Endothelial cell of umbilical vein (primary cell): ENCODE measurements at regions not wholly inside any gene's neighbourhood (a gene's known extent, or its start where the extent isn't known, plus 50 kb on each side); places are given as distances from the start of the nearest gene placed in this dataset.

Experiments
- BruUV-seq: library from RNA; stranded (reverse); fragments of 400-500 nt; replicated peaks from 2 replicates; lab custom pipeline; 2021; lab: Mats Ljungman, UMichigan
- CTCF ChIA-PET: fragments of 300-600, 350-600 bp; sonication (Branson Sonifier 250); formaldehyde crosslinking; loops from one replicate; lab custom pipeline; 2021; ENCODE audit warnings: antibody characterized with exemption, inconsistent platforms; lab: Charles Lee
- POLR2A ChIA-PET: fragments of 300-600, 350-600 bp; sonication (Branson Sonifier 250); formaldehyde crosslinking; loops from one replicate; lab custom pipeline; 2021; ENCODE audit warnings: antibody characterized with exemption, inconsistent platforms; lab: Charles Lee
- DNase-seq: peaks from one replicate; pipeline ENCODE4 v3.0.0-alpha.2; 2011; ENCODE audit warnings: low read depth, low spot score
- FAIRE-seq: peaks from 2 replicates; lab custom pipeline; 2011; peaks lifted over from hg19 to GRCh38; lab: Jason Lieb, UNC
- H2AFZ ChIP-seq: 2 replicates; pipeline ENCODE4 v1.6.0; 2012; ENCODE audit warnings: low read depth, low read length, control low read depth, inconsistent platforms
- H3K27ac ChIP-seq: 2 replicates; pipeline ENCODE4 v1.5.1; 2011; ENCODE audit warnings: low read depth, mild to moderate bottlenecking, control low read depth, low read length, moderate library complexity; ENCODE audit not compliant: insufficient read depth
- H3K27me3 ChIP-seq, 2 experiments: 2 replicates each; pipeline versions ENCODE4 v1.6.0 to v1.6.1; 2011; ENCODE audit warnings: low read length in 2 of 2, mixed read lengths in 1 of 2; ENCODE audit not compliant: control insufficient read depth in 2 of 2, insufficient read depth in 2 of 2
- H3K36me3 ChIP-seq, 2 experiments: 2 replicates in 1 of 2; 3 replicates in 1 of 2; pipeline ENCODE4 v1.5.1; 2011; ENCODE audit warnings: low read length in 2 of 2, mild to moderate bottlenecking in 1 of 2, moderate library complexity in 1 of 2; ENCODE audit not compliant: control insufficient read depth in 2 of 2, insufficient read depth in 2 of 2; ENCODE audit errors: extremely low read depth in 1 of 2
- H3K4me1 ChIP-seq: 3 replicates; pipeline ENCODE4 v1.5.1; 2011; ENCODE audit warnings: mild to moderate bottlenecking, low read length; ENCODE audit not compliant: control insufficient read depth, insufficient read depth; ENCODE audit errors: extremely low read depth
- H3K4me2 ChIP-seq: 2 replicates; pipeline ENCODE4 v1.6.1; 2011; ENCODE audit warnings: low read length, control low read depth, mixed read lengths; ENCODE audit not compliant: insufficient read depth
- H3K4me3 ChIP-seq, 3 experiments: fragments of 200-600 bp in 1 of 3; sonication (generic), shearing (Covaris generic) in 1 of 3; replicated peaks in 1 of 3; 2 replicates each; pipeline ENCODE4 v1.5.1; 2011 to 2016; ENCODE audit warnings: control low read depth in 3 of 3, low read length in 3 of 3, mild to moderate bottlenecking in 2 of 3, inconsistent platforms in 1 of 3, low read depth in 1 of 3, moderate library complexity in 1 of 3; ENCODE audit not compliant: insufficient read depth in 1 of 3
- H3K79me2 ChIP-seq: 2 replicates; pipeline ENCODE4 v1.6.0; 2012; ENCODE audit warnings: low read length, inconsistent platforms; ENCODE audit not compliant: control insufficient read depth, insufficient read depth
- H3K9ac ChIP-seq: replicated peaks from 2 replicates; pipeline ENCODE3; 2011; ENCODE audit warnings: low read length, control low read depth; ENCODE audit not compliant: insufficient read depth; ENCODE audit errors: extremely low read depth
- H3K9me1 ChIP-seq: replicated peaks from 3 replicates; pipeline ENCODE4 v1.6.0; 2011; ENCODE audit warnings: mild to moderate bottlenecking, low read length; ENCODE audit not compliant: control insufficient read depth, insufficient read depth; ENCODE audit errors: extremely low read depth
- H3K9me3 ChIP-seq: replicated peaks from 2 replicates; pipeline ENCODE4 v1.5.1; 2012; ENCODE audit warnings: low read length, inconsistent platforms; ENCODE audit not compliant: control insufficient read depth, insufficient read depth
- H4K20me1 ChIP-seq: replicated peaks from 2 replicates; pipeline ENCODE3; 2011; ENCODE audit warnings: mild to moderate bottlenecking, low read length; ENCODE audit not compliant: control insufficient read depth, insufficient read depth; ENCODE audit errors: extremely low read depth
- CTCF ChIP-seq, 2 donors: IDR thresholded peaks; 1 replicate in 1 of 2; 2 replicates in 1 of 2; pipeline ENCODE4 v1.5.1; 2011; ENCODE audit warnings: low read length in 2 of 2, mild to moderate bottlenecking in 2 of 2, moderate library complexity in 2 of 2, control low read depth in 1 of 2, inconsistent platforms in 1 of 2, low read depth in 1 of 2; ENCODE audit not compliant: insufficient read depth in 1 of 2; ENCODE audit errors: extremely low read depth in 1 of 2
- EZH2 ChIP-seq: IDR thresholded peaks from 2 replicates; pipeline ENCODE4 v1.6.1; 2012; ENCODE audit warnings: borderline replicate concordance, low read depth, mild to moderate bottlenecking, moderate library complexity, low read length, inconsistent platforms; ENCODE audit not compliant: severe bottlenecking
- FOS ChIP-seq: IDR thresholded peaks from 2 replicates; pipeline ENCODE4 v1.6.1; 2011; ENCODE audit warnings: mild to moderate bottlenecking, low read length, moderate library complexity, borderline replicate concordance; ENCODE audit not compliant: insufficient read depth
- GATA2 ChIP-seq: IDR thresholded peaks from 2 replicates; pipeline ENCODE4 v1.7.0; 2011; ENCODE audit warnings: low read depth, mild to moderate bottlenecking, moderate library complexity, mixed read lengths, low read length; ENCODE audit not compliant: insufficient read length, insufficient read depth
- JUN ChIP-seq: IDR thresholded peaks from 2 replicates; pipeline ENCODE4 v1.6.1; 2011; ENCODE audit warnings: borderline replicate concordance, low read depth; ENCODE audit not compliant: insufficient read length, insufficient read depth
- MAX ChIP-seq: IDR thresholded peaks from 2 replicates; pipeline ENCODE4 v1.6.1; 2011; ENCODE audit not compliant: insufficient read depth, insufficient read length
- MYC ChIP-seq: IDR thresholded peaks from one replicate; pipeline ENCODE4 v1.6.1; 2011; ENCODE audit warnings: mild to moderate bottlenecking, low read depth, low read length
- POLR2A ChIP-seq: IDR thresholded peaks from 2 replicates; pipeline ENCODE4 v1.6.1; 2012; ENCODE audit warnings: low read depth, mild to moderate bottlenecking, control low read depth, low read length
- POLR2AphosphoS5 ChIP-seq: IDR thresholded peaks from 2 replicates; pipeline ENCODE4 v1.6.1; 2012; ENCODE audit warnings: low read depth, mild to moderate bottlenecking, control low read depth, low read length, moderate library complexity; ENCODE audit not compliant: insufficient read depth
- dilution Hi-C: fragments of 300-500 bp; cut with MboI; formaldehyde crosslinking; loops from one replicate; pipeline ENCODE4 v1.15.0; 2019; ENCODE audit warnings: low sequenced_read_pairs; ENCODE audit not compliant: extremely low pct_ligation_motif_present
- intact Hi-C: fragments of 100-400 bp; cut with micrococcal nuclease; formaldehyde crosslinking; loops from one replicate; pipeline ENCODE4 v1.10.0; 2022

- Histone ChIP-seq H3K27me3 (no peaks in the 10 kb centered on the region), H4K20me1 (no peaks in the 10 kb centered on the region), H2AFZ (no peak overlapping the region), H3K79me2 (no peaks in the 10 kb centered on the region), H3K4me1 (no peaks in the 10 kb centered on the region), H3K4me2 (no peak overlapping the region), H3K9me3 (no peaks in the 10 kb centered on the region), H3K4me3 (no peak overlapping the region), H3K27ac (no peak overlapping the region), H3K9ac (no peak overlapping the region), H3K36me3 (no peaks in the 10 kb centered on the region), H3K9me1 (no peaks in the 10 kb centered on the region)
- ChIA-PET CTCF (no interaction called here), POLR2A (no interaction called here)
- TF ChIP-seq JUN (no peak), POLR2A (no peak), MYC (no peak), POLR2AphosphoS5 (no peak), CTCF (IDR thresholded peaks at IDR 0.05; ENCODE audit: extremely low read depth in 1 of 2, insufficient read depth in 1 of 2, low read depth in 1 of 2, low read length in 2 of 2) (no peak), EZH2 (no peak), GATA2 (no peak), MAX (no peak), FOS (no peak)
- BruUV-seq, result no TSS peak
- no peak for DNase-seq
- dilution Hi-C loops (no loop called here), intact Hi-C loops (no loop called here)
- no peak for FAIRE-seq
These were observed 430.5 kb downstream of the SMARCA1 start for GRCh38 chrX:129092757-129093156.
